Breast epithelium (tissue), 3 donors: ENCODE measurements at regions not wholly inside any gene's neighbourhood (a gene's known extent, or its start where the extent isn't known, plus 50 kb on each side); places are given as distances from the start of the nearest gene placed in this dataset.

Source experiments
- POLR2A ChIP-seq: fragments of 450-650 bp; IDR thresholded peaks from one replicate; pipeline ENCODE4 v1.6.1; 2016; ENCODE audit warnings: antibody characterized with exemption, mild to moderate bottlenecking, moderate library complexity
- POLR2AphosphoS5 ChIP-seq, 3 donors: sonication (generic); formaldehyde crosslinking; IDR thresholded peaks; one replicate each; pipeline ENCODE4 v1.6.1; 2017; ENCODE audit warnings: antibody characterized with exemption in 3 of 3
- TF ChIP-seq, protein P1 (sequence below), 3 donors: fragments of 450-650 bp; IDR thresholded peaks; one replicate each; pipeline ENCODE4 v1.5.1; 2016 to 2017; ENCODE audit warnings: antibody characterized with exemption in 3 of 3, mild to moderate bottlenecking in 3 of 3, moderate library complexity in 3 of 3

DNA sequence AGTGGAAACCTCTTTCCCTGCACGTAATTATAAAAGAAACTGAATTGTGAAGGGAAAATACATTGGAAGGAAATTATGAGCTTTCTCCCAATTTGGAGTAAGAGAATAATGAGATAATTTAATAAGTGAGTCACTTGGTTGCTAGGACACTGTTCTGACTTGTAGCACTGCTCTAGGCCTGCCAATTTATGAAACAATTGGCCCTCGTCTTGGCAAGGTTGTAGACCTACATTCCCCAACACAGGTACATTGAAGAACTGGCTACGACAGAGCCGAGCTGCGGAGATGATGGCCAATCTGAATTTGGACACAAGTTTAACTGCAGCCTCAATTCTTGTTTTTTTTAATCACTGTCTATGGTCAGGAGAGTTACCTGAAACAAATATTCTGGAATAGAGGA lies 674.1 kb downstream of the MECOM start:
- TF ChIP-seq, protein P1, sequence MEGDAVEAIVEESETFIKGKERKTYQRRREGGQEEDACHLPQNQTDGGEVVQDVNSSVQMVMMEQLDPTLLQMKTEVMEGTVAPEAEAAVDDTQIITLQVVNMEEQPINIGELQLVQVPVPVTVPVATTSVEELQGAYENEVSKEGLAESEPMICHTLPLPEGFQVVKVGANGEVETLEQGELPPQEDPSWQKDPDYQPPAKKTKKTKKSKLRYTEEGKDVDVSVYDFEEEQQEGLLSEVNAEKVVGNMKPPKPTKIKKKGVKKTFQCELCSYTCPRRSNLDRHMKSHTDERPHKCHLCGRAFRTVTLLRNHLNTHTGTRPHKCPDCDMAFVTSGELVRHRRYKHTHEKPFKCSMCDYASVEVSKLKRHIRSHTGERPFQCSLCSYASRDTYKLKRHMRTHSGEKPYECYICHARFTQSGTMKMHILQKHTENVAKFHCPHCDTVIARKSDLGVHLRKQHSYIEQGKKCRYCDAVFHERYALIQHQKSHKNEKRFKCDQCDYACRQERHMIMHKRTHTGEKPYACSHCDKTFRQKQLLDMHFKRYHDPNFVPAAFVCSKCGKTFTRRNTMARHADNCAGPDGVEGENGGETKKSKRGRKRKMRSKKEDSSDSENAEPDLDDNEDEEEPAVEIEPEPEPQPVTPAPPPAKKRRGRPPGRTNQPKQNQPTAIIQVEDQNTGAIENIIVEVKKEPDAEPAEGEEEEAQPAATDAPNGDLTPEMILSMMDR (IDR thresholded peaks at IDR 0.05): no peak
- TF ChIP-seq POLR2AphosphoS5 (IDR thresholded peaks at IDR 0.05): peak in 1 of 3 donors; percentile 21
- no peak for TF ChIP-seq POLR2A
